HG02943 (cell line): ENCODE measurements at regions not wholly inside any gene's neighbourhood (a gene's known extent, or its start where the extent isn't known, plus 50 kb on each side); places are given as distances from the start of the nearest gene placed in this dataset.
A peak's percentile ranks its signal among the peaks of the same experiment; 100 is the strongest.

Experiments used
- ATAC-seq: cut with Tn5 transposase; IDR thresholded peaks from one replicate; pipeline ENCODE4 v1.9.1; 2021; ENCODE audit warnings: mild to moderate bottlenecking, low read depth, moderate library complexity; ENCODE audit not compliant: unreplicated experiment

GRCh38 chr10:81008726-81009125 lies 471.0 kb downstream of the SH2D4B start:
- no peak for ATAC-seq

GRCh38 chr10:81009296-81009695 lies 471.6 kb downstream of the SH2D4B start:
- no peak for ATAC-seq

GRCh38 chr10:81013771-81014170 lies 476.1 kb downstream of the SH2D4B start:
- no peak for ATAC-seq

GRCh38 chr10:81019029-81019890 lies 481.6 kb downstream of the SH2D4B start:
- ATAC-seq: peak; percentile 92

GRCh38 chr10:81021428-81022129 lies 483.9 kb downstream of the SH2D4B start:
- no peak for ATAC-seq

- ATAC-seq: no peak
Measured at GRCh38 chr10:81026591-81026990, 488.9 kb downstream of the SH2D4B start.

GRCh38 chr10:81027223-81027622 lies 489.5 kb downstream of the SH2D4B start:
- ATAC-seq: no peak

GRCh38 chr10:81027706-81028105 lies 490.0 kb downstream of the SH2D4B start:
- ATAC-seq: no peak

GRCh38 chr10:81031774-81032173 lies 494.1 kb downstream of the SH2D4B start:
- ATAC-seq: peak; percentile 74

- no peak for ATAC-seq
Measured at GRCh38 chr10:81034383-81034782, 496.7 kb downstream of the SH2D4B start.

GRCh38 chr10:81036257-81036656 lies 498.6 kb downstream of the SH2D4B start:
- ATAC-seq: peak; percentile 47

- ATAC-seq: no peak
Measured at GRCh38 chr10:81040031-81040430, 502.3 kb downstream of the SH2D4B start.

GRCh38 chr10:81040940-81041339 lies 503.2 kb downstream of the SH2D4B start:
- ATAC-seq: no peak

GRCh38 chr10:81042647-81043046 lies 504.9 kb downstream of the SH2D4B start:
- ATAC-seq: no peak

- no peak for ATAC-seq
Measured at GRCh38 chr10:81065474-81065873, 527.8 kb downstream of the SH2D4B start.

- no peak for ATAC-seq
Measured at GRCh38 chr10:81068460-81068859, 530.8 kb downstream of the SH2D4B start.

GRCh38 chr10:81071087-81071796 lies 533.5 kb downstream of the SH2D4B start:
- no peak for ATAC-seq

GRCh38 chr10:81073155-81073554 lies 535.5 kb downstream of the SH2D4B start:
- ATAC-seq: no peak

- no peak for ATAC-seq
Measured at GRCh38 chr10:81081887-81082620, 544.4 kb downstream of the SH2D4B start.

- ATAC-seq: no peak
Measured at GRCh38 chr10:81082621-81083376, 545.1 kb downstream of the SH2D4B start.
